Endothelial cell of umbilical vein (primary cell): ENCODE measurements at regions not wholly inside any gene's neighbourhood (a gene's known extent, or its start where the extent isn't known, plus 50 kb on each side); places are given as distances from the start of the nearest gene placed in this dataset.

Experiments
- BruUV-seq: library from RNA; stranded (reverse); fragments of 400-500 nt; replicated peaks from 2 replicates; lab custom pipeline; 2021; lab: Mats Ljungman, UMichigan
- CTCF ChIA-PET: fragments of 300-600, 350-600 bp; sonication (Branson Sonifier 250); formaldehyde crosslinking; loops from one replicate; lab custom pipeline; 2021; ENCODE audit warnings: antibody characterized with exemption, inconsistent platforms; lab: Charles Lee
- POLR2A ChIA-PET: fragments of 300-600, 350-600 bp; sonication (Branson Sonifier 250); formaldehyde crosslinking; loops from one replicate; lab custom pipeline; 2021; ENCODE audit warnings: antibody characterized with exemption, inconsistent platforms; lab: Charles Lee
- DNase-seq: peaks from one replicate; pipeline ENCODE4 v3.0.0-alpha.2; 2011; ENCODE audit warnings: low read depth, low spot score
- FAIRE-seq: peaks from 2 replicates; lab custom pipeline; 2011; peaks lifted over from hg19 to GRCh38; lab: Jason Lieb, UNC
- H2AFZ ChIP-seq: 2 replicates; pipeline ENCODE4 v1.6.0; 2012; ENCODE audit warnings: low read depth, low read length, control low read depth, inconsistent platforms
- H3K27ac ChIP-seq: 2 replicates; pipeline ENCODE4 v1.5.1; 2011; ENCODE audit warnings: low read depth, mild to moderate bottlenecking, control low read depth, low read length, moderate library complexity; ENCODE audit not compliant: insufficient read depth
- H3K27me3 ChIP-seq, 2 experiments: 2 replicates each; pipeline versions ENCODE4 v1.6.0 to v1.6.1; 2011; ENCODE audit warnings: low read length in 2 of 2, mixed read lengths in 1 of 2; ENCODE audit not compliant: control insufficient read depth in 2 of 2, insufficient read depth in 2 of 2
- H3K36me3 ChIP-seq, 2 experiments: 2 replicates in 1 of 2; 3 replicates in 1 of 2; pipeline ENCODE4 v1.5.1; 2011; ENCODE audit warnings: low read length in 2 of 2, mild to moderate bottlenecking in 1 of 2, moderate library complexity in 1 of 2; ENCODE audit not compliant: control insufficient read depth in 2 of 2, insufficient read depth in 2 of 2; ENCODE audit errors: extremely low read depth in 1 of 2
- H3K4me1 ChIP-seq: 3 replicates; pipeline ENCODE4 v1.5.1; 2011; ENCODE audit warnings: mild to moderate bottlenecking, low read length; ENCODE audit not compliant: control insufficient read depth, insufficient read depth; ENCODE audit errors: extremely low read depth
- H3K4me2 ChIP-seq: 2 replicates; pipeline ENCODE4 v1.6.1; 2011; ENCODE audit warnings: low read length, control low read depth, mixed read lengths; ENCODE audit not compliant: insufficient read depth
- H3K4me3 ChIP-seq, 3 experiments: fragments of 200-600 bp in 1 of 3; sonication (generic), shearing (Covaris generic) in 1 of 3; replicated peaks in 1 of 3; 2 replicates each; pipeline ENCODE4 v1.5.1; 2011 to 2016; ENCODE audit warnings: control low read depth in 3 of 3, low read length in 3 of 3, mild to moderate bottlenecking in 2 of 3, inconsistent platforms in 1 of 3, low read depth in 1 of 3, moderate library complexity in 1 of 3; ENCODE audit not compliant: insufficient read depth in 1 of 3
- H3K79me2 ChIP-seq: 2 replicates; pipeline ENCODE4 v1.6.0; 2012; ENCODE audit warnings: low read length, inconsistent platforms; ENCODE audit not compliant: control insufficient read depth, insufficient read depth
- H3K9ac ChIP-seq: replicated peaks from 2 replicates; pipeline ENCODE3; 2011; ENCODE audit warnings: low read length, control low read depth; ENCODE audit not compliant: insufficient read depth; ENCODE audit errors: extremely low read depth
- H3K9me1 ChIP-seq: replicated peaks from 3 replicates; pipeline ENCODE4 v1.6.0; 2011; ENCODE audit warnings: mild to moderate bottlenecking, low read length; ENCODE audit not compliant: control insufficient read depth, insufficient read depth; ENCODE audit errors: extremely low read depth
- H3K9me3 ChIP-seq: replicated peaks from 2 replicates; pipeline ENCODE4 v1.5.1; 2012; ENCODE audit warnings: low read length, inconsistent platforms; ENCODE audit not compliant: control insufficient read depth, insufficient read depth
- H4K20me1 ChIP-seq: replicated peaks from 2 replicates; pipeline ENCODE3; 2011; ENCODE audit warnings: mild to moderate bottlenecking, low read length; ENCODE audit not compliant: control insufficient read depth, insufficient read depth; ENCODE audit errors: extremely low read depth
- CTCF ChIP-seq, 2 donors: IDR thresholded peaks; 1 replicate in 1 of 2; 2 replicates in 1 of 2; pipeline ENCODE4 v1.5.1; 2011; ENCODE audit warnings: low read length in 2 of 2, mild to moderate bottlenecking in 2 of 2, moderate library complexity in 2 of 2, control low read depth in 1 of 2, inconsistent platforms in 1 of 2, low read depth in 1 of 2; ENCODE audit not compliant: insufficient read depth in 1 of 2; ENCODE audit errors: extremely low read depth in 1 of 2
- EZH2 ChIP-seq: IDR thresholded peaks from 2 replicates; pipeline ENCODE4 v1.6.1; 2012; ENCODE audit warnings: borderline replicate concordance, low read depth, mild to moderate bottlenecking, moderate library complexity, low read length, inconsistent platforms; ENCODE audit not compliant: severe bottlenecking
- FOS ChIP-seq: IDR thresholded peaks from 2 replicates; pipeline ENCODE4 v1.6.1; 2011; ENCODE audit warnings: mild to moderate bottlenecking, low read length, moderate library complexity, borderline replicate concordance; ENCODE audit not compliant: insufficient read depth
- GATA2 ChIP-seq: IDR thresholded peaks from 2 replicates; pipeline ENCODE4 v1.7.0; 2011; ENCODE audit warnings: low read depth, mild to moderate bottlenecking, moderate library complexity, mixed read lengths, low read length; ENCODE audit not compliant: insufficient read length, insufficient read depth
- JUN ChIP-seq: IDR thresholded peaks from 2 replicates; pipeline ENCODE4 v1.6.1; 2011; ENCODE audit warnings: borderline replicate concordance, low read depth; ENCODE audit not compliant: insufficient read length, insufficient read depth
- MYC ChIP-seq: IDR thresholded peaks from one replicate; pipeline ENCODE4 v1.6.1; 2011; ENCODE audit warnings: mild to moderate bottlenecking, low read depth, low read length
- POLR2A ChIP-seq: IDR thresholded peaks from 2 replicates; pipeline ENCODE4 v1.6.1; 2012; ENCODE audit warnings: low read depth, mild to moderate bottlenecking, control low read depth, low read length
- POLR2AphosphoS5 ChIP-seq: IDR thresholded peaks from 2 replicates; pipeline ENCODE4 v1.6.1; 2012; ENCODE audit warnings: low read depth, mild to moderate bottlenecking, control low read depth, low read length, moderate library complexity; ENCODE audit not compliant: insufficient read depth
- dilution Hi-C: fragments of 300-500 bp; cut with MboI; formaldehyde crosslinking; loops from one replicate; pipeline ENCODE4 v1.15.0; 2019; ENCODE audit warnings: low sequenced_read_pairs; ENCODE audit not compliant: extremely low pct_ligation_motif_present
- intact Hi-C: fragments of 100-400 bp; cut with micrococcal nuclease; formaldehyde crosslinking; loops from one replicate; pipeline ENCODE4 v1.10.0; 2022
- TF ChIP-seq, protein P1 (sequence below): IDR thresholded peaks from 2 replicates; pipeline ENCODE4 v1.6.1; 2011; ENCODE audit not compliant: insufficient read depth, insufficient read length

DNA sequence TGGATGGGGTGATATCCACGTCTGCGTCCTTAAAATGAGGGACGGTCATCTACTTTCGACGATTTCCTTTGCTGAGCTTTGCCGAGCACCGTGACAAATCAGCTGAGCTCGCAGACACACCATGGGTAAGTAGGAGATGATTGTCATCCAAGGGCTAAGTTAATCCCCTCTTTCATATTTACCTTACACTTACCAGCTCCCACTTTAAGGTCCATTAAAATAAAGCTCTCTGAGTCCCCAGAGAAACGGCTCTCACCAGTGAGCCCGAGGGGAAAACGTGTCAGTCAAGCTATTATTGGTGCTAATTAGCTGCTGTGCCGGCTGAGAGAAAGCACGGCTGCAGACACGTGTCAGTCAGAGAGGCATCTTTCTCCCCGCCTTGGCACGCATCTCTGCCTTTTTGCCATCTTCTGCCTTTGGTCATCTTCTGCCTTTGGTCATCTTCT, 72.2 kb downstream of the CRLF2 start:
- DNase-seq (no peak), FAIRE-seq (no peak)
- H3K9ac ChIP-seq, result no peak overlapping the region
- dilution Hi-C loops, result no loop called here
- no peaks in the 10 kb centered on the region for H3K4me1 ChIP-seq
- H3K79me2 ChIP-seq, result no peaks in the 10 kb centered on the region
- no peaks in the 10 kb centered on the region for H4K20me1 ChIP-seq
- H2AFZ ChIP-seq, result no peak overlapping the region
- H3K36me3 ChIP-seq, result no peaks in the 10 kb centered on the region
- no peak overlapping the region for H3K4me2 ChIP-seq
- H3K4me3 ChIP-seq, result no peak overlapping the region
- BruUV-seq, result no TSS peak
- peaks cover 4% of the 10 kb centered on the region for H3K9me3 ChIP-seq
- intact Hi-C loops, result no loop called here
- no peaks in the 10 kb centered on the region for H3K27me3 ChIP-seq
- no peaks in the 10 kb centered on the region for H3K9me1 ChIP-seq
- POLR2A ChIA-PET, result no interaction called here
- TF ChIP-seq JUN, result no peak
- no peak for TF ChIP-seq CTCF (IDR thresholded peaks at IDR 0.05; ENCODE audit: extremely low read depth in 1 of 2, insufficient read depth in 1 of 2, low read depth in 1 of 2, low read length in 2 of 2)
- TF ChIP-seq POLR2A, result no peak
- H3K27ac ChIP-seq, result no peak overlapping the region
- CTCF ChIA-PET, result no interaction called here

DNA sequence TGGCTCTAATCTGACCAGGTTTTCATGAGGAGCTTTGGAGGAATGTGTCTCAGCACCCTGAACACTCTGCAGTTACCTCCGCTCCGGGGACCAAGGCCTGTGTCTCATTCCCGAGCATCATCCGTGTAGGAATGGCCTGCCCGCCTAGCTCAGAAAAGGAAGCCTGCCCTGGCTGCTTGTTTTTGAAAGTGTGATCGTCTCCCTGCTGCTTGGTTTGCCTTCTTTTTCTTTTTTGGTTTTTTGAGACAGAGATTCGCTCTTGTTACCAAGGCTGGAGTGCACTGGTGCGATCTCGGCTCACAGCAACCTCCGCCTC, 73.3 kb downstream of the CRLF2 start:
- dilution Hi-C loops, result no loop called here

More for the DNA sequence above, 73.3 kb downstream of the CRLF2 start:
- no peak for FAIRE-seq
- ChIA-PET CTCF (no interaction called here), POLR2A (no interaction called here)
- no peaks in the 10 kb centered on the region for H3K4me1 ChIP-seq
- DNase-seq, result no peak
- no TSS peak for BruUV-seq
- no peaks in the 10 kb centered on the region for H4K20me1 ChIP-seq
- peaks cover 4% of the 10 kb centered on the region for H3K9me3 ChIP-seq
- H3K36me3 ChIP-seq, result no peaks in the 10 kb centered on the region
- no peaks in the 10 kb centered on the region for H3K79me2 ChIP-seq
- H3K9me1 ChIP-seq, result no peaks in the 10 kb centered on the region
- H3K27ac ChIP-seq, result no peak overlapping the region
- intact Hi-C loops, result no loop called here
- H3K27me3 ChIP-seq, result no peaks in the 10 kb centered on the region
- no peak overlapping the region for H3K9ac ChIP-seq
- TF ChIP-seq MYC (no peak), POLR2AphosphoS5 (no peak), EZH2 (no peak), FOS (no peak), POLR2A (no peak), GATA2 (no peak), JUN (no peak), CTCF (IDR thresholded peaks at IDR 0.05; ENCODE audit: extremely low read depth in 1 of 2, insufficient read depth in 1 of 2, low read depth in 1 of 2, low read length in 2 of 2) (no peak)
- TF ChIP-seq, protein P1, sequence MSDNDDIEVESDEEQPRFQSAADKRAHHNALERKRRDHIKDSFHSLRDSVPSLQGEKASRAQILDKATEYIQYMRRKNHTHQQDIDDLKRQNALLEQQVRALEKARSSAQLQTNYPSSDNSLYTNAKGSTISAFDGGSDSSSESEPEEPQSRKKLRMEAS, result no peak
- H3K4me3 ChIP-seq, result no peak overlapping the region
- no peak overlapping the region for H2AFZ ChIP-seq
- no peak overlapping the region for H3K4me2 ChIP-seq
